Pancreas (tissue), 10 donors: ENCODE measurements at regions not wholly inside any gene's neighbourhood (a gene's known extent, or its start where the extent isn't known, plus 50 kb on each side); places are given as distances from the start of the nearest gene placed in this dataset.

Experiments
- ATAC-seq, 4 donors: fragments of 200-7000 bp; cut with Tn5 transposase; one replicate each; pipeline versions ENCODE4 v1.8.0 to v1.9.1; 2020; ENCODE audit warnings: mild to moderate bottlenecking in 4 of 4, moderate library complexity in 4 of 4
- DNase-seq, 6 donors: peaks; one replicate each; pipeline ENCODE4 v3.0.0-alpha.2; 2020
- FAIRE-seq: peaks from 2 replicates; lab custom pipeline; 2012; peaks lifted over from hg19 to GRCh38; lab: Jason Lieb, UNC
- H3K27ac ChIP-seq, 4 donors: fragments of 200-600 bp; sonication (generic); 1 replicate in 3 of 4; 2 replicates in 1 of 4; pipeline versions ENCODE4 v1.5.0 to v1.8.0; 2020
- H3K27me3 ChIP-seq, 4 donors: fragments of 200-600 bp; one replicate each; pipeline ENCODE4 v1.8.0; 2021
- H3K36me3 ChIP-seq, 3 donors: fragments of 200-600 bp; sonication (generic) in 1 of 3; one replicate each; pipeline versions ENCODE4 v1.5.0 to v1.8.0; 2020 to 2021
- H3K4me1 ChIP-seq, 3 donors: fragments of 200-600 bp; one replicate each; pipeline ENCODE4 v1.8.0; 2021
- H3K4me3 ChIP-seq, 4 donors: fragments of 200-600 bp; sonication (generic) in 2 of 4; one replicate each; pipeline versions ENCODE4 v1.5.0 to v1.8.0; 2020 to 2021
- H3K9me3 ChIP-seq, 4 donors: fragments of 200-600 bp; one replicate each; pipeline ENCODE4 v1.8.0; 2021
- CTCF ChIP-seq, 4 donors: fragments of 200-600 bp; sonication (generic) in 3 of 4; IDR thresholded peaks; one replicate each; pipeline versions ENCODE4 v1.5.0 to v1.8.0; 2021; ENCODE audit warnings: antibody characterized with exemption in 4 of 4
- WGBS, 2 donors: extraction: QIAGEN DNeasy Blood & Tissue Kit; methylation state at CpG; one replicate each; pipeline ENCODE4 v1.1.7; 2013; 5-methylcytosine and 5-hydroxymethylcytosine counted together
- intact Hi-C, 3 donors: fragments of 100-400 bp; cut with DNase I; formaldehyde crosslinking; loops; one replicate each; pipeline versions ENCODE4 v1.11.1 to v1.14.2; 2022
- donor health status: healthy with polysubstance abuse.
- donor health status: DM: no; HTN: no; CAD: no; lungs with moderate emphysema.
- donor health status: DM: no; HTN: no; CAD: no.
- donor health status: control.
- donor health status: control.
- donor health status: Bipolar disorder and iron deficiency.
- donor health status: DM: yes; HTN: yes; CAD: no.
- donor health status: DM: no; HTN: no; CAD: no.
- donor health status: DM: no; HTN: no; CAD: no.
- donor health status: DM: yes; HTN: yes; CAD: no.

GRCh38 chr6:112466373-112467151 is 119.4 kb downstream of the RFPL4B start:
- intact Hi-C loops = no loop called here
- 88 to 90% methylated on average over 1 of the region's 1 CpG for WGBS, 2 donors
- Histone ChIP-seq H3K4me1 (peaks cover 0 to 5% (median 0%) of the 10 kb centered on the region in 3 donors), H3K9me3 (no peaks in the 10 kb centered on the region), H3K27me3 (no peaks in the 10 kb centered on the region), H3K36me3 (no peaks in the 10 kb centered on the region), H3K4me3 (no peak overlapping the region), H3K27ac (no peak overlapping the region)
- TF ChIP-seq CTCF (IDR thresholded peaks at IDR 0.05) = no peak
- no peak for ATAC-seq
- no peak for FAIRE-seq
- DNase-seq = no peak

GRCh38 chr6:112468359-112468758 is 121.2 kb downstream of the RFPL4B start:
- WGBS, 2 donors = 50 to 60% methylated on average over 3 of the region's 3 CpGs
- no peak for ATAC-seq
- intact Hi-C loops = no loop called here

GRCh38 chr6:112469306-112469705 is 122.2 kb downstream of the RFPL4B start:
- DNase-seq (no peak), ATAC-seq (no peak), FAIRE-seq (no peak)
- Histone ChIP-seq H3K4me3 (no peak overlapping the region), H3K27ac (no peak overlapping the region), H3K4me1 (peaks cover 0 to 5% (median 0%) of the 10 kb centered on the region in 3 donors), H3K36me3 (no peaks in the 10 kb centered on the region), H3K27me3 (no peaks in the 10 kb centered on the region), H3K9me3 (no peaks in the 10 kb centered on the region)
- intact Hi-C loops = no loop called here
- TF ChIP-seq CTCF (IDR thresholded peaks at IDR 0.05) = no peak
- 80 to 84% methylated on average over 2 of the region's 2 CpGs for WGBS, 2 donors

More at GRCh38 chr6:112468359-112468758, 121.2 kb downstream of the RFPL4B start:
- no peaks in the 10 kb centered on the region for H3K27me3 ChIP-seq
- peaks cover 0 to 5% (median 0%) of the 10 kb centered on the region in 3 donors for H3K4me1 ChIP-seq
- FAIRE-seq (no peak), DNase-seq (no peak)
- no peak overlapping the region for H3K27ac ChIP-seq
- no peaks in the 10 kb centered on the region for H3K36me3 ChIP-seq
- no peaks in the 10 kb centered on the region for H3K9me3 ChIP-seq
- TF ChIP-seq CTCF (IDR thresholded peaks at IDR 0.05) = no peak
- no peak overlapping the region for H3K4me3 ChIP-seq

- Histone ChIP-seq H3K4me1 (peaks cover 0 to 5% (median 0%) of the 10 kb centered on the region in 3 donors), H3K4me3 (no peak overlapping the region), H3K9me3 (no peaks in the 10 kb centered on the region), H3K36me3 (no peaks in the 10 kb centered on the region), H3K27me3 (no peaks in the 10 kb centered on the region), H3K27ac (no peak overlapping the region)
- ATAC-seq = no peak
- DNase-seq = no peak
- FAIRE-seq = no peak
- intact Hi-C loops = no loop called here
- WGBS, 2 donors = 96% methylated on average over 4 of the region's 4 CpGs
- TF ChIP-seq CTCF (IDR thresholded peaks at IDR 0.05) = no peak
These were observed 123.2 kb downstream of the RFPL4B start for GRCh38 chr6:112470376-112470775.

GRCh38 chr6:112470950-112471349 is 123.8 kb downstream of the RFPL4B start:
- no peak for FAIRE-seq

More at GRCh38 chr6:112470950-112471349, 123.8 kb downstream of the RFPL4B start:
- Histone ChIP-seq H3K27ac (no peak overlapping the region), H3K9me3 (no peaks in the 10 kb centered on the region), H3K4me1 (peaks cover 0 to 5% (median 0%) of the 10 kb centered on the region in 3 donors), H3K4me3 (no peak overlapping the region), H3K27me3 (no peaks in the 10 kb centered on the region), H3K36me3 (no peaks in the 10 kb centered on the region)
- DNase-seq (no peak), ATAC-seq (peak; percentile 46 to 81 (median 64))
- WGBS, 2 donors = 29 to 48% methylated on average over 1 of the region's 1 CpG
- TF ChIP-seq CTCF (IDR thresholded peaks at IDR 0.05) = no peak
- intact Hi-C loops = no loop called here
